ENCODE measurements at regions not wholly inside any gene's neighbourhood (a gene's known extent, or its start where the extent isn't known, plus 50 kb on each side); places are given as distances from the start of the nearest gene placed in this dataset.

DNA sequence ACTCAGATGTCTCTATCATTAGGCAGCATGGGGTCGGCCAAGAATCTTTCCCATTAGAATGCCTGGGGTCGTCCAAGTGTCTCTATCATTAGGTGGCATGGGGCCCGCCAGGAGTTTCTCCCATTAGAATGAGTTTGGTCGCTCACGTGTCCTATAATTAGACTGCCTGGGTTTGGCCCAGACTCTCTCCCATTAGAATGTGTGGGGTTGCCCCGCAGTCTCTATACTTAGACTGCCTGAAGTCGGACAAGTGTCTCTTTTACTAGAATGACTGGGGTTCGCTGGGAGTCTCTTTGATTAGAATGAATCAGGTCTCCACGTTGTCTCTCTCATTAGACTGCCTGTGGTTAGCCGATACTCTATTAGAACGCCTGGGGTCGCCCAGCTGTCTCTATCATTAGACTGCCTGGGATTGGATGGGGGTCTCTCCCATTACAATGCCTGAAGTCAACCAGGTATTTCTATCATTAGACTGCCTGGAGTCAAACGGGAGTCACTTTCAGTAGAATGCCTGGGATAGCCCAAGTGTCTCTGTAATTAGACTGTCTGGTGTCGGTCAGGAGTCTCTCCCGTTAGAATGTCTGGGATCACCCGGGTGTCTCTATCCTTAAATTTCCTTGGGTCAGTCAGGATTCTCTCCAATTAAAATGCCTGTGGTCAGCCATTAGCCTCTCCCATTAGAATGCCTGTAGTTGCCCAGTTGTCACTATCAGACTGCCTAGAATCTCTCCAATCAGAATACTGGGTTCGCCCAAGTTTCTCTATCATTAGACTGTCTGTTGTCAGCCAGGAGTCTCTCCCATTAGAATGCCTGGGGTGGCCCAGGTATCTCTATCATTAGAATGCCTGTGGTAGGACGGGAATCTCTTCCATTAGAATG lies 1454.1 kb downstream of the UQCRFS1 start:
- no peak for DNase-seq (ENCODE audit: low read depth, low spot score)
- H3K4me1 Mint-ChIP-seq, result no peaks in the 10 kb centered on the region
- H3K27ac Mint-ChIP-seq (ENCODE audit: unreplicated experiment), result no peak overlapping the region
- H3K4me3 Mint-ChIP-seq, result no peak overlapping the region
- TF ChIP-seq CTCF (conservative IDR thresholded peaks at IDR 0.05), result no peak
- H3K27me3 Mint-ChIP-seq (ENCODE audit: low read depth), result no peaks in the 10 kb centered on the region
- H3K9me3 Mint-ChIP-seq, result peaks cover 29% of the 10 kb centered on the region
- H3K36me3 Mint-ChIP-seq (ENCODE audit: low read depth), result peaks cover 39% of the 10 kb centered on the region

GRCh38 chr19:27754700-27755099 lies 1458.3 kb downstream of the UQCRFS1 start:
- no peak for TF ChIP-seq CTCF (conservative IDR thresholded peaks at IDR 0.05)
- peaks cover 8% of the 10 kb centered on the region for H3K36me3 Mint-ChIP-seq (ENCODE audit: low read depth)
- peaks cover 13% of the 10 kb centered on the region for H3K9me3 Mint-ChIP-seq

GRCh38 chr19:27753622-27754021 lies 1459.3 kb downstream of the UQCRFS1 start:
- Mint-ChIP-seq H3K36me3 (ENCODE audit: low read depth) (peaks cover 9% of the 10 kb centered on the region), H3K4me1 (no peaks in the 10 kb centered on the region), H3K9me3 (peaks cover 12% of the 10 kb centered on the region), H3K27me3 (ENCODE audit: low read depth) (no peaks in the 10 kb centered on the region), H3K4me3 (no peak overlapping the region), H3K27ac (ENCODE audit: unreplicated experiment) (no peak overlapping the region)
- DNase-seq (ENCODE audit: low read depth, low spot score), result no peak
- TF ChIP-seq CTCF (conservative IDR thresholded peaks at IDR 0.05), result no peak

More at GRCh38 chr19:27754700-27755099, 1458.3 kb downstream of the UQCRFS1 start:
- DNase-seq (ENCODE audit: low read depth, low spot score), result no peak
- Mint-ChIP-seq H3K27ac (ENCODE audit: unreplicated experiment) (no peak overlapping the region), H3K4me3 (no peak overlapping the region), H3K4me1 (no peaks in the 10 kb centered on the region), H3K27me3 (ENCODE audit: low read depth) (no peaks in the 10 kb centered on the region)

DNA sequence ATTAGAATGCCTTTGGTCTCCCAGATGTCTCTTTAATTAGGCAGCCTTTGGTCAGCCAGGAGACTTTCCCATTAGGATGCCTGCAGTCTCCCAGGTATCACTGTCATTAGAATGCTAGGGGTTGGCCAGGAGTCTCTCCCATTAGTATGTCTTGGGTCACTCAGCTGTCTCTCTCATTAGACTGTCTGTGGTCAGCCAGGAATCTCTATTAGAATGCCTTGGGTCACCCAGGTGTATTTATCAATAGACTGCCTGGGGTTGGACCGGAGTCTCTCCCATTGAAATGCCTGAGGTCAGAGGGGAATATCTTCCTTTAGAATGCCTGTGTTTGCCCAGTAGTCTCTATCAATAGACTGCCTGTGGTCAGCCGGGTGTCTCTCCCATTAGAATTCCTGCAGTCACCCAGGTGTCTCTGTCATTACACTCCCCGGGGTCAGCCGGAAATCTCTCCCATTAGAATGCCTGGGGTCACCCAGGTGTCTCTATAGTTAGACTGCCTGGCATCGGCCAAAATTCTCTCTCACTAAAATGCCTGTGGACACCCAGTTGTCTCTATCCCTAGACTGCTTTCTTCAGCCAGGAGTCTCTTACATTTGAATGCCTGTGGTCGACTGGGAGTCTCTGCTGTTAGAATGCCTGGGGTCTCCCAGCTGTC lies 1460.3 kb downstream of the UQCRFS1 start:
- TF ChIP-seq CTCF (conservative IDR thresholded peaks at IDR 0.05), result no peak
- H3K36me3 Mint-ChIP-seq (ENCODE audit: low read depth), result peaks cover 6% of the 10 kb centered on the region
- no peak overlapping the region for H3K27ac Mint-ChIP-seq (ENCODE audit: unreplicated experiment)
- no peak for DNase-seq (ENCODE audit: low read depth, low spot score)
- no peaks in the 10 kb centered on the region for H3K27me3 Mint-ChIP-seq (ENCODE audit: low read depth)
- peaks cover 5% of the 10 kb centered on the region for H3K9me3 Mint-ChIP-seq
- H3K4me1 Mint-ChIP-seq, result no peaks in the 10 kb centered on the region
- no peak overlapping the region for H3K4me3 Mint-ChIP-seq

DNA sequence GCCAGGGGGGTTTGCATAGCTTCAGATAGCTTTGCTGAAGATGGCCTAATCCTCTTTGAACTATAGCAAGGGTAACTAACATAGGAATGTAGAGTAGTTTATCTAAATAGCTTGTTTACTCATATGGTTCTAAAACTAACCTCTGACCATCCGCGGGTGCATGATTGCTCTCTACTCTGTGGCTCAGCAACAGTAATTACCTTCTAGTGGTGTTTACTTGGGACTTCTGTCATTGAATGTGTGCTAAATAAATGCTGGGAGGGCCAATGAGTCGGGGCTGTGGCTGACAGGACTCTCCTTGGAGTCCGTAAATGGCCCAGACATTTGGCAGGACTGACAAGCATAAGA lies 1461.9 kb downstream of the UQCRFS1 start:
- H3K9me3 Mint-ChIP-seq, result peaks cover 5% of the 10 kb centered on the region
- H3K4me1 Mint-ChIP-seq, result no peaks in the 10 kb centered on the region
- no peak for DNase-seq (ENCODE audit: low read depth, low spot score)
- TF ChIP-seq CTCF (conservative IDR thresholded peaks at IDR 0.05), result no peak
- H3K4me3 Mint-ChIP-seq, result no peak overlapping the region
- H3K27ac Mint-ChIP-seq (ENCODE audit: unreplicated experiment), result no peak overlapping the region
- peaks cover 6% of the 10 kb centered on the region for H3K36me3 Mint-ChIP-seq (ENCODE audit: low read depth)
- no peaks in the 10 kb centered on the region for H3K27me3 Mint-ChIP-seq (ENCODE audit: low read depth)
